K562 (cell line): ENCODE measurements at regions not wholly inside any gene's neighbourhood (a gene's known extent, or its start where the extent isn't known, plus 50 kb on each side); places are given as distances from the start of the nearest gene placed in this dataset. TPM values are rescaled to one million over a fixed set of nuclear protein-coding genes. Genes with fewer than 3 reads are reported as not detected.

Experiments
- ATAC-seq: fragments of 200-7000 bp; cut with Tn5 transposase; 3 replicates; pipeline ENCODE4 v1.9.1; 2020; ENCODE audit warnings: moderate library complexity
- BruUV-seq: library from RNA; stranded (reverse); fragments of 400-500 nt; replicated peaks from 2 replicates; lab custom pipeline; 2021; lab: Mats Ljungman, UMichigan
- CTCF ChIA-PET: fragments of 300-600 bp; formaldehyde crosslinking; extraction: SDS; loops from one replicate; lab custom pipeline; 2021; ENCODE audit warnings: low intra/inter-chr PET ratio; lab: Yijun Ruan, JAX
- POLR2A ChIA-PET: fragments of 300-600, 350-650 bp; sonication (Branson Sonifier 250); formaldehyde crosslinking; extraction: SDS; loops from one replicate; lab custom pipeline; 2021; ENCODE audit warnings: antibody characterized with exemption, inconsistent platforms; lab: Yijun Ruan, JAX
- DNase-seq, 4 experiments: peaks; one replicate each; pipeline versions ENCODE4 v3.0.0 to v3.0.0-alpha.2; 2011 to 2018; ENCODE audit warnings: low spot score in 3 of 4, mixed read lengths in 3 of 4; ENCODE audit errors: extremely low read depth in 1 of 4
- FAIRE-seq: peaks from 2 replicates; lab custom pipeline; 2011; peaks lifted over from hg19 to GRCh38; lab: Jason Lieb, UNC
- H2AFZ ChIP-seq: 2 replicates; pipeline ENCODE4 v1.6.0; 2011; ENCODE audit warnings: low read depth, low read length, control low read depth, inconsistent platforms
- H3K27ac ChIP-seq: fragments of 200-600 bp; 3 replicates; pipeline ENCODE4 v1.8.0; 2011; ENCODE audit warnings: low read depth, mild to moderate bottlenecking, control low read depth, inconsistent platforms, low read length, moderate library complexity, mixed read lengths; ENCODE audit errors: extremely low read depth
- H3K27me3 ChIP-seq, 2 experiments: fragments of 300-600 bp in 1 of 2; 2 replicates in 1 of 2; 3 replicates in 1 of 2; pipeline versions ENCODE4 v1.6.0 to v1.8.0; 2011; ENCODE audit warnings: inconsistent platforms in 2 of 2, low read length in 2 of 2, mild to moderate bottlenecking in 1 of 2, mixed read lengths in 1 of 2, moderate library complexity in 1 of 2; ENCODE audit not compliant: control insufficient read depth in 2 of 2, insufficient read depth in 2 of 2
- H3K36me3 ChIP-seq: fragments of 300-600 bp; 3 replicates; pipeline ENCODE4 v1.8.0; 2011; ENCODE audit warnings: mild to moderate bottlenecking, low read length, inconsistent platforms; ENCODE audit not compliant: control insufficient read depth, insufficient read depth
- H3K4me1 ChIP-seq, 2 experiments: fragments of 200-600 bp in 1 of 2; replicated peaks in 1 of 2; 2 replicates in 1 of 2; 3 replicates in 1 of 2; pipeline versions ENCODE4 v1.5.1 to v1.8.0; 2011; ENCODE audit warnings: inconsistent platforms in 2 of 2, low read length in 2 of 2, mild to moderate bottlenecking in 1 of 2, mixed read lengths in 1 of 2, moderate library complexity in 1 of 2; ENCODE audit not compliant: control insufficient read depth in 2 of 2, insufficient read depth in 2 of 2
- H3K4me2 ChIP-seq: 2 replicates; pipeline ENCODE4 v1.6.1; 2011; ENCODE audit warnings: low read length, control low read depth, inconsistent platforms, mixed read lengths; ENCODE audit not compliant: insufficient read depth
- H3K4me3 ChIP-seq: fragments of 200-600 bp; sonication (generic), shearing (Covaris generic); 2 replicates; pipeline ENCODE4 v1.5.1; 2016; ENCODE audit warnings: control low read depth, inconsistent platforms
- H3K79me2 ChIP-seq: fragments of 200-600 bp; 3 replicates; pipeline ENCODE4 v1.8.0; 2011; ENCODE audit warnings: low read length, inconsistent platforms; ENCODE audit not compliant: control insufficient read depth, insufficient read depth
- H3K9ac ChIP-seq, 2 experiments: 2 replicates each; pipeline versions ENCODE4 v1.6.0 to v1.6.1; 2011; ENCODE audit warnings: low read depth in 2 of 2, low read length in 2 of 2, control low read depth in 1 of 2, inconsistent platforms in 1 of 2, mild to moderate bottlenecking in 1 of 2, mixed read lengths in 1 of 2; ENCODE audit not compliant: insufficient read depth in 1 of 2
- H3K9me1 ChIP-seq: one replicate; pipeline ENCODE4 v1.6.0; 2011; ENCODE audit warnings: inconsistent platforms, mild to moderate bottlenecking, low read length, moderate library complexity; ENCODE audit not compliant: control insufficient read depth, insufficient read depth
- H3K9me3 ChIP-seq: replicated peaks from 2 replicates; pipeline ENCODE4 v1.5.1; 2011; ENCODE audit warnings: low read depth, low read length, inconsistent platforms; ENCODE audit not compliant: control insufficient read depth, insufficient read depth
- H4K20me1 ChIP-seq: replicated peaks from 2 replicates; pipeline ENCODE4 v1.6.1; 2011; ENCODE audit warnings: low read length, inconsistent platforms, mixed read lengths; ENCODE audit not compliant: control insufficient read depth, insufficient read depth
- MAFG ChIP-seq: fragments of 450-650 bp; conservative IDR thresholded peaks from 2 replicates; pipeline ENCODE4 v1.6.1; 2016; ENCODE audit warnings: missing genetic modification characterization, missing compliant biosample characterization
- WGBS: fragments of 100-300 bp; shearing (Covaris generic); methylation state at CpG from one replicate; pipeline ENCODE4 v1.1.6; 2016; ENCODE audit warnings: low coverage, mixed read lengths; ENCODE audit not compliant: insufficient coverage; ENCODE audit errors: missing lambda C conversion rate; 5-methylcytosine and 5-hydroxymethylcytosine counted together
- in situ Hi-C: fragments of 300-500 bp; cut with MboI; formaldehyde crosslinking; loops from 4 replicates; pipeline ENCODE4 v1.15.0; 2018; ENCODE audit warnings: inconsistent platforms, mixed read lengths
- intact Hi-C: fragments of 100-400 bp; cut with micrococcal nuclease; formaldehyde crosslinking; loops from 2 replicates; pipeline ENCODE4 v1.14.2; 2022
- small RNA-seq: library from RNA; depleted of rRNA; stranded (forward); fragments of <200 nt; gene quantifications from one replicate; pipeline ENCODE3, GENCODE V24; 2014
- TF ChIP-seq, protein P1 (sequence below): fragments of 250-450 bp; sonication (Bioruptor Pico); IDR thresholded peaks from 2 replicates; pipeline ENCODE4 v1.5.0; 2021
- TF ChIP-seq, protein P2 (sequence below): fragments of 250-450 bp; sonication (Bioruptor Pico); IDR thresholded peaks from 2 replicates; pipeline ENCODE4 v1.6.1; 2021; ENCODE audit warnings: mild to moderate bottlenecking

DNA sequence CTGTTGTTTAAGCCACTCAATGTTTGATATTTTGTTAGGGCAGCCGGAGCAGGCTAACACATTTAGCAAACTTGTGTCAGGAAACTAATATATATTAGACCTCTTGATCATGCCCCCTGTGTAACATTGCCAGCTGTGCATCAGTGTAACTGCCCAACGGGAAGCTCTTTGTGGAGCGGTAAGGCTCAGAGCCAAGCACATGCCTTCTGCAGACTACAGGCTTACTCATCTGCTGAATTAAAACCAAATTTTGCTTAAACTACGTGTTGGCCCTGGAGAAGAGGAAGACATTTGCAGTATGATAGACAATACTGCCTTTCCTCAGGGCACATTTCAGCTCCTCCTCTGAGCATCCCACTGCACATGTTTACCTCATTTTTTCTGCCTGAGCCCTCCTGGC lies 50.5 kb upstream of the KCNMB2 start:
- H3K27ac ChIP-seq: no peak overlapping the region
- FAIRE-seq (no peak), DNase-seq (no peak), ATAC-seq (no peak)
- no peaks in the 10 kb centered on the region for H3K9me1 ChIP-seq
- no peaks in the 10 kb centered on the region for H3K4me1 ChIP-seq
- in situ Hi-C loops: no loop called here
- H3K4me3 ChIP-seq: no peak overlapping the region
- no peak overlapping the region for H3K9ac ChIP-seq
- WGBS: 0% methylated on average over 4 of the region's 4 CpGs
- no peaks in the 10 kb centered on the region for H3K79me2 ChIP-seq
- H3K4me2 ChIP-seq: no peak overlapping the region
- BruUV-seq: no TSS peak
- H2AFZ ChIP-seq: no peak overlapping the region
- no peaks in the 10 kb centered on the region for H3K36me3 ChIP-seq
- intact Hi-C loops: no loop called here
- no peaks in the 10 kb centered on the region for H3K27me3 ChIP-seq
- no peaks in the 10 kb centered on the region for H3K9me3 ChIP-seq
- TF ChIP-seq MAFG (tag): no peak
- TF ChIP-seq, protein P1, sequence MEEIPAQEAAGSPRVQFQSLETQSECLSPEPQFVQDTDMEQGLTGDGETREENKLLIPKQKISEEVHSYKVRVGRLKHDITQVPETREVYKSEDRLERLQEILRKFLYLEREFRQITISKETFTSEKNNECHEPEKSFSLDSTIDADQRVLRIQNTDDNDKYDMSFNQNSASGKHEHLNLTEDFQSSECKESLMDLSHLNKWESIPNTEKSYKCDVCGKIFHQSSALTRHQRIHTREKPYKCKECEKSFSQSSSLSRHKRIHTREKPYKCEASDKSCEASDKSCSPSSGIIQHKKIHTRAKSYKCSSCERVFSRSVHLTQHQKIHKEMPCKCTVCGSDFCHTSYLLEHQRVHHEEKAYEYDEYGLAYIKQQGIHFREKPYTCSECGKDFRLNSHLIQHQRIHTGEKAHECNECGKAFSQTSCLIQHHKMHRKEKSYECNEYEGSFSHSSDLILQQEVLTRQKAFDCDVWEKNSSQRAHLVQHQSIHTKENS (CRISPR knock-in tag): no peak
- TF ChIP-seq, protein P2, sequence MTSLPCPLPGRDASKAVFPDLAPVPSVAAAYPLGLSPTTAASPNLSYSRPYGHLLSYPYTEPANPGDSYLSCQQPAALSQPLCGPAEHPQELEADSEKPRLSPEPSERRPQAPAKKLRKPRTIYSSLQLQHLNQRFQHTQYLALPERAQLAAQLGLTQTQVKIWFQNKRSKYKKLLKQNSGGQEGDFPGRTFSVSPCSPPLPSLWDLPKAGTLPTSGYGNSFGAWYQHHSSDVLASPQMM (CRISPR knock-in tag): no peak
- TF ChIP-seq, all 486 proteins: peak for 0
- ChIA-PET CTCF (no interaction called here), POLR2A (interaction anchor here (0.5 to 0.6 kb wide), 2 partner anchors 40 to 401 kb away, joined by 3 read pairs; no protein-coding TSS in a partner anchor)
- H4K20me1 ChIP-seq: no peaks in the 10 kb centered on the region

Small RNAs in the stretch of these regions (small RNA-seq; reads per million reads assigned to genes)
- gene RF00425 (not detected), gene RN7SKP52 (not detected), gene RNA5SP148 (not detected), gene RNU6-1120P (not detected)
